Left ventricle myocardium inferior (tissue), 1 donor: ENCODE measurements at regions not wholly inside any gene's neighbourhood (a gene's known extent, or its start where the extent isn't known, plus 50 kb on each side); places are given as distances from the start of the nearest gene placed in this dataset.
A peak's percentile ranks its signal among the peaks of the same experiment; 100 is the strongest.

Experiments
- DNase-seq: peaks from one replicate; pipeline ENCODE4 v3.0.0-alpha.2; 2020
- H3K27ac ChIP-seq: fragments of 200-600 bp; replicated peaks from 2 replicates; pipeline ENCODE4 v1.8.0; 2021
- H3K27me3 ChIP-seq: fragments of 200-600 bp; 2 replicates; pipeline ENCODE4 v1.8.0; 2021; ENCODE audit warnings: low read depth
- H3K36me3 ChIP-seq: fragments of 200-600 bp; 2 replicates; pipeline ENCODE4 v1.8.0; 2021
- H3K4me1 ChIP-seq: fragments of 200-600 bp; 2 replicates; pipeline ENCODE4 v1.8.0; 2021
- H3K4me3 ChIP-seq: fragments of 200-600 bp; 2 replicates; pipeline ENCODE4 v1.8.0; 2021; ENCODE audit warnings: mild to moderate bottlenecking, moderate library complexity
- H3K9me3 ChIP-seq: fragments of 200-600 bp; replicated peaks from 2 replicates; pipeline ENCODE4 v1.8.0; 2021
- CTCF ChIP-seq: fragments of 200-600 bp; IDR thresholded peaks from 2 replicates; pipeline ENCODE4 v1.8.0; 2021; ENCODE audit warnings: antibody characterized with exemption, mild to moderate bottlenecking, borderline replicate concordance
- intact Hi-C: fragments of 100-400 bp; cut with micrococcal nuclease; formaldehyde crosslinking; loops from one replicate; pipeline ENCODE4 v1.11.0; 2022
- donor health status: DM: no; HTN: yes; CAD: no; lungs with severe emphysema.

GRCh38 chr1:234746798-234747196 lies 136.8 kb upstream of the IRF2BP2 start:
- H3K4me3 ChIP-seq: no peak overlapping the region
- no peak for TF ChIP-seq CTCF
- DNase-seq: no peak
- no peaks in the 10 kb centered on the region for H3K9me3 ChIP-seq
- H3K4me1 ChIP-seq: peaks cover 28% of the 10 kb centered on the region
- H3K27me3 ChIP-seq: no peaks in the 10 kb centered on the region
- H3K27ac ChIP-seq: no peak overlapping the region
- intact Hi-C loops: no loop called here
- H3K36me3 ChIP-seq: no peaks in the 10 kb centered on the region

- H3K9me3 ChIP-seq: no peaks in the 10 kb centered on the region
- H3K4me1 ChIP-seq: peaks cover 21% of the 10 kb centered on the region
- H3K36me3 ChIP-seq: no peaks in the 10 kb centered on the region
- no peak for DNase-seq
- H3K27ac ChIP-seq: no peak overlapping the region
- intact Hi-C loops: no loop called here
- H3K4me3 ChIP-seq: no peak overlapping the region
- TF ChIP-seq CTCF: no peak
- H3K27me3 ChIP-seq: no peaks in the 10 kb centered on the region
Measured at GRCh38 chr1:234745844-234746797, 136.1 kb upstream of the IRF2BP2 start.

GRCh38 chr1:234745276-234745675 lies 135.3 kb upstream of the IRF2BP2 start:
- intact Hi-C loops: no loop called here
- H3K27me3 ChIP-seq: no peaks in the 10 kb centered on the region
- H3K4me3 ChIP-seq: no peak overlapping the region
- H3K4me1 ChIP-seq: peaks cover 14% of the 10 kb centered on the region
- no peak for TF ChIP-seq CTCF
- H3K9me3 ChIP-seq: no peaks in the 10 kb centered on the region
- H3K27ac ChIP-seq: no peak overlapping the region
- DNase-seq: no peak
- H3K36me3 ChIP-seq: no peaks in the 10 kb centered on the region

GRCh38 chr1:234743791-234744611 lies 134.0 kb upstream of the IRF2BP2 start:
- peak overlapping the region; percentile 60 for H3K27ac ChIP-seq
- intact Hi-C loops: no loop called here
- H3K4me1 ChIP-seq: peaks cover 14% of the 10 kb centered on the region
- H3K27me3 ChIP-seq: no peaks in the 10 kb centered on the region
- DNase-seq: no peak
- no peak for TF ChIP-seq CTCF
- H3K9me3 ChIP-seq: no peaks in the 10 kb centered on the region
- H3K36me3 ChIP-seq: no peaks in the 10 kb centered on the region
- peak overlapping the region; percentile 32 for H3K4me3 ChIP-seq

- H3K27me3 ChIP-seq: no peaks in the 10 kb centered on the region
- peaks cover 14% of the 10 kb centered on the region for H3K4me1 ChIP-seq
- H3K27ac ChIP-seq: no peak overlapping the region
- DNase-seq: no peak
- H3K4me3 ChIP-seq: no peak overlapping the region
- intact Hi-C loops: no loop called here
- no peaks in the 10 kb centered on the region for H3K9me3 ChIP-seq
- H3K36me3 ChIP-seq: no peaks in the 10 kb centered on the region
- no peak for TF ChIP-seq CTCF
Measured at GRCh38 chr1:234742622-234743021, 132.6 kb upstream of the IRF2BP2 start.
